ENCODE measurements at regions not wholly inside any gene's neighbourhood (a gene's known extent, or its start where the extent isn't known, plus 50 kb on each side); places are given as distances from the start of the nearest gene placed in this dataset.
"Not testable (repeated sequence)": the region's sequence is repeated elsewhere in the genome, so short reads cannot be mapped to it uniquely, and the experiment has no call there.

DNA sequence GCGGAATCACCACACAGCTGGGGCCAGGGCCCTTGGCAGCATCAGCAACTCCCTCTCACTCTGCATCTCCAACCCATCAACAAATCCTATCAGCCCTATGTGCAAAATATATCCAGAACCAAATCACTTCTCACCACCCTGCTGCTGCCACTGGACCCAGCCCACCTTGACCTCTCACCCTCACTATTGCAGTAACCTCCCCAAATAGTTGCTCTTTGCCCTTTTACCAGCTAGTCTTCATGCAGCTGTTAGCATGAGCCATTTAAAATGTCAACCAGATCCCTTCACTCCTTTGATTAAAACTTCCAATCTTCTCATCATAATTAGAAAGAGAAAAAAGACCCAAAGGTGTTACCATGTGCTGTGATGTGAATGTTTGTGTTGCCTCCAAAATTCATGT, 155.7 kb upstream of the IRF2BP2 start:
- H3K4me3 ChIP-seq (ENCODE audit: control insufficient read depth, low read depth, low read length): no peak overlapping the region
- no peak for DNase-seq (ENCODE audit: low read depth)
- TF ChIP-seq, protein P1, sequence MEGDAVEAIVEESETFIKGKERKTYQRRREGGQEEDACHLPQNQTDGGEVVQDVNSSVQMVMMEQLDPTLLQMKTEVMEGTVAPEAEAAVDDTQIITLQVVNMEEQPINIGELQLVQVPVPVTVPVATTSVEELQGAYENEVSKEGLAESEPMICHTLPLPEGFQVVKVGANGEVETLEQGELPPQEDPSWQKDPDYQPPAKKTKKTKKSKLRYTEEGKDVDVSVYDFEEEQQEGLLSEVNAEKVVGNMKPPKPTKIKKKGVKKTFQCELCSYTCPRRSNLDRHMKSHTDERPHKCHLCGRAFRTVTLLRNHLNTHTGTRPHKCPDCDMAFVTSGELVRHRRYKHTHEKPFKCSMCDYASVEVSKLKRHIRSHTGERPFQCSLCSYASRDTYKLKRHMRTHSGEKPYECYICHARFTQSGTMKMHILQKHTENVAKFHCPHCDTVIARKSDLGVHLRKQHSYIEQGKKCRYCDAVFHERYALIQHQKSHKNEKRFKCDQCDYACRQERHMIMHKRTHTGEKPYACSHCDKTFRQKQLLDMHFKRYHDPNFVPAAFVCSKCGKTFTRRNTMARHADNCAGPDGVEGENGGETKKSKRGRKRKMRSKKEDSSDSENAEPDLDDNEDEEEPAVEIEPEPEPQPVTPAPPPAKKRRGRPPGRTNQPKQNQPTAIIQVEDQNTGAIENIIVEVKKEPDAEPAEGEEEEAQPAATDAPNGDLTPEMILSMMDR (conservative IDR thresholded peaks at IDR 0.05; ENCODE audit: control insufficient read depth, insufficient read depth, low read depth, low read length): no peak

DNA sequence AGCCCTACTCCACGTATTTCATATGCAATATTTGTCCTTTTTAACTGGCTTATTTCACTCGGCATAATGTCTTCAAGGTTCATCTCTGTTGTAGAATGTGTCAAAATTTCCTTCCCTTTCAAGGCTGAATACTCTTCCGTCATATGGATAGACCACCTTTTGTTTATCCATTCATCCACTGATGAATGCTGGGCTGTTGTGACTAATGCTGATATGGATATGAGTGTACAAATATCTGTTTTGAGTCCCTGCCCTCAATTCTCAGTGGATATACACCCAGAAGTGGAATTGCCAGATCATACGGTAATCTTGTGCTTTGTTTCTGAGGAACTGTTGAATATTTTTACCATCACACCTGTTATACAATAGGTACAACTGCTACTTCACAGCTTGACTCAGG, 155.2 kb upstream of the IRF2BP2 start:
- DNase-seq (ENCODE audit: low read depth): no peak
- TF ChIP-seq, protein P1 (conservative IDR thresholded peaks at IDR 0.05; ENCODE audit: control insufficient read depth, insufficient read depth, low read depth, low read length): no peak
- H3K4me3 ChIP-seq (ENCODE audit: control insufficient read depth, low read depth, low read length): no peak overlapping the region

DNA sequence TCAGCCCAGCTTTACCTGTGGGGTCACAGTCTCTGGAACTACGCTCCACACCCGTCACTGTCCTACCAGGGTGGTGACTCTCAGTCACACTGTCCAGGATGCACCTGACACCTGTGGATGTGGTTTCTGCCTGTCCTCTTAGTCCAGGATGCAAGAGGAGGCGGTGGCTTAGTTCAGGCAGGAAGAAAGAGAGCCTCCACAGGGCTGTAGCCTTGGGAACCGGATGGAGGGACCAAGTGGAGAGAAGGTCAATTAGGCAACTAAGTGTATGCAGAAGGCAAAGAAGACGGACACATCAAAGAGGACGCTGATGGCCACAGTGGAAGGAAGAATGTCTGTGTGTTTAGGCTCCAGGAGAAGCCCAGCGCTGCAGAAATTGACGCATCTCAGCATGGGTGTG, 153.9 kb upstream of the IRF2BP2 start:
- TF ChIP-seq, protein P1 (conservative IDR thresholded peaks at IDR 0.05; ENCODE audit: control insufficient read depth, insufficient read depth, low read depth, low read length): no peak
- H3K4me3 ChIP-seq (ENCODE audit: control insufficient read depth, low read depth, low read length): no peak overlapping the region
- no peak for DNase-seq (ENCODE audit: low read depth)

DNA sequence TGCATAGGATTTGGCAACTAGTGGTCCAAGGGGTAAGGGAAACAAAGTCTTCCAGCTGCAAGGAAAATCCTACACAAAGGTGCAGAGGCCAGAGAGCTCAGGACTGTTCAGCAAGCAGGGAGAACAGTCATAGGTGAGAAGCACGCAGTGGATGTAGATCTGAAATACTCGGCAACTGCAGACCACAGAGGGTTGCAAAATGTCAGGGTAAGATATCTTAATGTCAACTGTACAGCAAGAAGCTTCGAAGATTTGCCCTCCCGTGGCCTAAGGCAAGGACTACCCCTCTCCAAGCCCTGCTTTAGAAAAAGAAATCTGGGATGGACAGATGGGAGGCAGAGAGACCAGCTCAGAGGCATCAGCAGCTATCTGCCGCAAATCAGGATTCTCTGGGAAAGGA, 153.4 kb upstream of the IRF2BP2 start:
- H3K4me3 ChIP-seq (ENCODE audit: control insufficient read depth, low read depth, low read length): no peak overlapping the region
- TF ChIP-seq, protein P1 (conservative IDR thresholded peaks at IDR 0.05; ENCODE audit: control insufficient read depth, insufficient read depth, low read depth, low read length): no peak
- no peak for DNase-seq (ENCODE audit: low read depth)

DNA sequence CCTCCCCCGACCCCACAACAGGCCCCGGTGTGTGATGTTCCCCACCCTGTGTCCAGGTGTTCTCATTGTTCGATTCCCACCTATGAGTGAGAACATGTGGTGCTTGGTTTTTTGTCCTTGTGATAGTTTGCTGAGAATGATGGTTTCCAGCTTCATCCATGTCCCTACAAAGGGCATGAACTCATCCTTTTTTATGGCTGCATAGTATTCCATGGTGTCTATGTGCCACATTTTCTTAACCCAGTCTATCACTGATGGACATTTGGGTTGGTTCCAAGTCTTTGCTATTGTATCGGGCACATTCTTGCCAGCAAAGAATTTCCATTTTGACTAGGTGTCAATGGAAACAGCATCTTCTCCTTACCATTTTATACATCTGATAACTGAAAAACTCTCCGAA, 152.1 kb upstream of the IRF2BP2 start:
- not testable (repeated sequence) for H3K4me3 ChIP-seq (ENCODE audit: control insufficient read depth, low read depth, low read length); DNase-seq (ENCODE audit: low read depth)

DNA sequence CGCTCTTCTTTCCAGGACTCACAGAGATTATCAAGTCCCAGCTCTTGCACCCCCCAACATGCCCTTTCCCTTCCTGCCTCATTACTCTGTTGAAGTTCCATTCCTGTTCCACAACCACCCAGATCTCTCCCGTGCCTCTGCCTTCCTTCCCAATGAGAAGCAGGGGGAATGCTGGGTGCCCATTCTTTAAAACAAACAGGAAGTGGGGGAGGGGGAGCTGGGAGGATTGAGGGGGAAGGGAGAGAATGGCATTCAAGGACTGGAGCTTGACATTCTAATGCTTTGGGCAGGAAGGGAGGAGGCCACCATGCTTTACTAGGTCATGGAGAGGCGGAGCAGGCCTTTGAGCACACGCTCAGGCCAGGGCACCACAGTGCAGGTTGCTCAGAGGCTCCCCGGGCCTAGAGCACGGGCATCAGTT, 150.3 kb upstream of the IRF2BP2 start:
- no peak overlapping the region for H3K4me3 ChIP-seq (ENCODE audit: control insufficient read depth, low read depth, low read length)
- DNase-seq (ENCODE audit: low read depth): no peak
- TF ChIP-seq, protein P1 (conservative IDR thresholded peaks at IDR 0.05; ENCODE audit: control insufficient read depth, insufficient read depth, low read depth, low read length): no peak

DNA sequence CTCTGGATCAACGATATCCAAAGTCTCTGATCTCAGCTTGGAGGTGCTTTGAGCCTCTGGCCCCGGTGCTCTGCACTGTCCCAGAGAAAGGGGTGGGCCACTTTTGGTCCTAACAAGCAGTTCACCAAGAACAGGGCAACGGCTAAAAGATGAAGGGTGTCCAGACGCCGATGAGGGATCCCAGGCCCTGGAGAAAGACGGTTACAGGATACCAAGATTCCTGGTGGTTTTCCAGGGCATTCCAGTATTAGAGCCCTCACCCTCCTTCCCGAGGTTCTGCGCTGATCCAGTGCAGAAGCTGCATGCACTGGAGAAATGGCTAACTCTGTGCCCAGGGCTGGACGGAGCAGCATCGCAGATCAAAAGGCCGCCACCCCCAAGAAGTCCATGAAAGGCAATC, 149.9 kb upstream of the IRF2BP2 start:
- TF ChIP-seq, protein P1 (conservative IDR thresholded peaks at IDR 0.05; ENCODE audit: control insufficient read depth, insufficient read depth, low read depth, low read length): no peak
- DNase-seq (ENCODE audit: low read depth): no peak
- H3K4me3 ChIP-seq (ENCODE audit: control insufficient read depth, low read depth, low read length): no peak overlapping the region

Data from fibroblast of mammary gland (primary cell).